Neural progenitor cell (in vitro differentiated cells): ENCODE measurements at regions not wholly inside any gene's neighbourhood (a gene's known extent, or its start where the extent isn't known, plus 50 kb on each side); places are given as distances from the start of the nearest gene placed in this dataset.

Source experiments
- DNase-seq: peaks from one replicate; pipeline ENCODE4 v3.0.0-alpha.2; 2016; ENCODE audit warnings: low spot score
- H2AFZ ChIP-seq: fragments of 200-600 bp; sonication (generic); replicated peaks from 2 replicates; pipeline ENCODE4 v1.6.1; 2016; ENCODE audit warnings: antibody characterized with exemption
- H3F3A ChIP-seq: fragments of 200-600 bp; sonication (generic); 2 replicates; pipeline ENCODE4 v1.6.1; 2016; ENCODE audit warnings: antibody characterized with exemption, low read depth
- H3K27ac ChIP-seq: fragments of 200-600 bp; sonication (generic); 2 replicates; pipeline ENCODE4 v1.5.1; 2016; ENCODE audit warnings: mild to moderate bottlenecking
- H3K27me3 ChIP-seq: fragments of 200-600 bp; sonication (generic); 2 replicates; pipeline ENCODE4 v1.6.1; 2016; ENCODE audit warnings: mild to moderate bottlenecking, moderate library complexity
- H3K36me3 ChIP-seq: fragments of 200-600 bp; sonication (generic); 2 replicates; pipeline ENCODE4 v1.5.1; 2016
- H3K4me1 ChIP-seq: fragments of 200-600 bp; sonication (generic); 2 replicates; pipeline ENCODE4 v1.6.1; 2016; ENCODE audit warnings: mixed run types
- H3K4me2 ChIP-seq: fragments of 200-600 bp; sonication (generic); 2 replicates; pipeline ENCODE4 v1.6.1; 2016
- H3K4me3 ChIP-seq: fragments of 200-600 bp; sonication (generic); 2 replicates; pipeline ENCODE4 v1.5.1; 2016
- H3K79me2 ChIP-seq: fragments of 200-600 bp; sonication (generic); 2 replicates; pipeline ENCODE4 v1.6.1; 2016; ENCODE audit warnings: low read depth
- H3K9ac ChIP-seq: fragments of 200-600 bp; sonication (generic); 2 replicates; pipeline ENCODE4 v1.6.1; 2016
- H3K9me3 ChIP-seq: fragments of 200-600 bp; sonication (generic); 2 replicates; pipeline ENCODE4 v1.5.1; 2016; ENCODE audit warnings: low read depth
- H4K20me1 ChIP-seq: fragments of 200-600 bp; sonication (generic); 2 replicates; pipeline ENCODE4 v1.6.1; 2016; ENCODE audit warnings: low read depth
- H3K27ac Mint-ChIP-seq: 3 replicates; pipeline ENCODE4 v1.8.0; 2021; ENCODE audit warnings: mixed read lengths
- H3K27me3 Mint-ChIP-seq: 2 replicates; pipeline ENCODE4 v1.8.0; 2022; ENCODE audit warnings: low read depth, mild to moderate bottlenecking, inconsistent platforms, moderate library complexity, mixed read lengths; ENCODE audit not compliant: insufficient read depth
- H3K36me3 Mint-ChIP-seq: 3 replicates; pipeline ENCODE4 v1.8.0; 2021; ENCODE audit warnings: mixed read lengths
- H3K4me1 Mint-ChIP-seq: 3 replicates; pipeline ENCODE4 v1.8.0; 2021; ENCODE audit warnings: mixed read lengths
- H3K4me3 Mint-ChIP-seq: 3 replicates; pipeline ENCODE4 v1.8.0; 2021; ENCODE audit warnings: mild to moderate bottlenecking, moderate library complexity, mixed read lengths
- H3K9me3 Mint-ChIP-seq: 3 replicates; pipeline ENCODE4 v1.8.0; 2020; ENCODE audit warnings: mixed read lengths
- CTCF ChIP-seq: fragments of 200-600 bp; sonication (generic); IDR thresholded peaks from 2 replicates; pipeline ENCODE4 v1.5.1; 2017; ENCODE audit warnings: antibody characterized with exemption, mild to moderate bottlenecking
- EZH2 ChIP-seq: fragments of 200-600 bp; sonication (generic); IDR thresholded peaks from 2 replicates; pipeline ENCODE4 v1.6.1; 2017; ENCODE audit warnings: antibody characterized with exemption, mild to moderate bottlenecking, moderate library complexity
- EZH2phosphoT487 ChIP-seq: fragments of 200-600 bp; sonication (generic); IDR thresholded peaks from 2 replicates; pipeline ENCODE4 v1.6.1; 2017; ENCODE audit warnings: antibody characterized with exemption

GRCh38 chr7:53965716-53966115, 576.5 kb upstream of the VSTM2A start:
- Histone ChIP-seq H3K27ac (no peak overlapping the region), H3K9me3 (no peaks in the 10 kb centered on the region), H3K79me2 (no peaks in the 10 kb centered on the region), H2AFZ (no peak overlapping the region), H3K9ac (no peak overlapping the region), H3K27me3 (no peaks in the 10 kb centered on the region), H3K36me3 (no peaks in the 10 kb centered on the region), H4K20me1 (no peaks in the 10 kb centered on the region), H3K4me1 (no peaks in the 10 kb centered on the region), H3K4me3 (no peak overlapping the region), H3K4me2 (no peak overlapping the region), H3F3A (no peaks in the 10 kb centered on the region)
- no peak overlapping the region for H3K27ac Mint-ChIP-seq
- peaks cover 2% of the 10 kb centered on the region for H3K27me3 Mint-ChIP-seq
- no peaks in the 10 kb centered on the region for H3K4me1 Mint-ChIP-seq
- no peak overlapping the region for H3K4me3 Mint-ChIP-seq
- H3K36me3 Mint-ChIP-seq: no peaks in the 10 kb centered on the region
- H3K9me3 Mint-ChIP-seq: no peaks in the 10 kb centered on the region
- no peak for TF ChIP-seq EZH2phosphoT487
- no peak for TF ChIP-seq EZH2
- TF ChIP-seq CTCF: no peak
- DNase-seq: no peak

- Mint-ChIP-seq H3K9me3 (peaks cover 3% of the 10 kb centered on the region), H3K4me3 (no peak overlapping the region), H3K36me3 (no peaks in the 10 kb centered on the region), H3K4me1 (no peaks in the 10 kb centered on the region), H3K27ac (no peak overlapping the region), H3K27me3 (no peaks in the 10 kb centered on the region)
- Histone ChIP-seq H4K20me1 (no peaks in the 10 kb centered on the region), H3K4me2 (no peak overlapping the region), H2AFZ (no peak overlapping the region), H3K36me3 (no peaks in the 10 kb centered on the region), H3K9ac (no peak overlapping the region), H3K27me3 (no peaks in the 10 kb centered on the region), H3K4me3 (no peak overlapping the region), H3F3A (no peaks in the 10 kb centered on the region), H3K4me1 (no peaks in the 10 kb centered on the region), H3K79me2 (no peaks in the 10 kb centered on the region), H3K27ac (no peak overlapping the region), H3K9me3 (no peaks in the 10 kb centered on the region)
- no peak for DNase-seq
- no peak for TF ChIP-seq CTCF
- TF ChIP-seq EZH2phosphoT487: no peak
- TF ChIP-seq EZH2: no peak
Measured at GRCh38 chr7:53983480-53983879, 558.7 kb upstream of the VSTM2A start.

- Mint-ChIP-seq H3K36me3 (no peaks in the 10 kb centered on the region), H3K27me3 (no peaks in the 10 kb centered on the region), H3K4me3 (no peak overlapping the region), H3K9me3 (peaks cover 3% of the 10 kb centered on the region), H3K27ac (no peak overlapping the region), H3K4me1 (no peaks in the 10 kb centered on the region)
- Histone ChIP-seq H3K79me2 (no peaks in the 10 kb centered on the region), H3K9ac (no peak overlapping the region), H4K20me1 (no peaks in the 10 kb centered on the region), H3K36me3 (no peaks in the 10 kb centered on the region), H3F3A (no peaks in the 10 kb centered on the region), H3K27me3 (no peaks in the 10 kb centered on the region), H3K4me3 (no peak overlapping the region), H3K4me2 (no peak overlapping the region), H2AFZ (no peak overlapping the region), H3K4me1 (no peaks in the 10 kb centered on the region), H3K27ac (no peak overlapping the region), H3K9me3 (no peaks in the 10 kb centered on the region)
- TF ChIP-seq EZH2phosphoT487 (no peak), CTCF (no peak), EZH2 (no peak)
- no peak for DNase-seq
Measured at GRCh38 chr7:53984776-53985175, 557.4 kb upstream of the VSTM2A start.

GRCh38 chr7:53988376-53988775, 553.8 kb upstream of the VSTM2A start:
- no peaks in the 10 kb centered on the region for H3K9me3 ChIP-seq

More at GRCh38 chr7:53988376-53988775, 553.8 kb upstream of the VSTM2A start:
- Histone ChIP-seq H3K79me2 (no peaks in the 10 kb centered on the region), H3K27ac (no peak overlapping the region), H3K36me3 (no peaks in the 10 kb centered on the region), H3K4me1 (no peaks in the 10 kb centered on the region), H3K4me3 (no peak overlapping the region), H3K4me2 (no peak overlapping the region), H4K20me1 (no peaks in the 10 kb centered on the region), H2AFZ (no peak overlapping the region), H3K9ac (no peak overlapping the region), H3F3A (no peaks in the 10 kb centered on the region), H3K27me3 (no peaks in the 10 kb centered on the region)
- Mint-ChIP-seq H3K36me3 (no peaks in the 10 kb centered on the region), H3K4me3 (no peak overlapping the region), H3K9me3 (no peaks in the 10 kb centered on the region), H3K27me3 (no peaks in the 10 kb centered on the region), H3K27ac (no peak overlapping the region), H3K4me1 (peaks cover 4% of the 10 kb centered on the region)
- no peak for TF ChIP-seq EZH2
- no peak for TF ChIP-seq CTCF
- TF ChIP-seq EZH2phosphoT487: no peak
- no peak for DNase-seq
